ENCODE measurements at regions not wholly inside any gene's neighbourhood (a gene's known extent, or its start where the extent isn't known, plus 50 kb on each side); places are given as distances from the start of the nearest gene placed in this dataset.

DNA sequence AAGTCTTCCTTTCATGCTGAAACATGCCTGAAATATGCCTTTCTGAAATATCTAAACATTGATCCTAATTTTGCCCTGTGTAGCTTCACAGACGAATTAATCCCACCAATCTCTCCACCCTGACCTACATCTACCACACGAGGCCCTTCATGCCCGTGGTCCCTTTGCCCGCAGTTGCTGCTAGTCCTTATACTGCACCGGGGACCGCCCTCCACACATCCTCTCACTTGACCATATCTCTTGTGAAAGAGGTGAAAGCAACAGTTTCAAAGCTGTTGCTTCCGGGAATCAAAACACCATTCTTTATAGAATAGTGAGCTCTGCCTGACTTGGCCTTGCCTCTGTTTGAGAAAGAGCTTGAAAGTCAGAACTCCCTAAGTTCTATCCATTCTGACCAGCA, 499.5 kb downstream of the NTRK3 start:
- Histone ChIP-seq H3K4me1 (ENCODE audit: insufficient read depth, low read length) (peaks cover 23% of the 10 kb centered on the region), H3K9me3 (ENCODE audit: low read depth, low read length) (no peaks in the 10 kb centered on the region), H2AFZ (ENCODE audit: low read length) (no peak overlapping the region), H3K79me2 (ENCODE audit: insufficient read depth, low read length) (no peaks in the 10 kb centered on the region), H3K4me3 (ENCODE audit: insufficient read depth, low read length) (no peak overlapping the region), H3K27ac (ENCODE audit: low read depth, low read length) (no peak overlapping the region), H3K36me3 (ENCODE audit: insufficient read depth, low read length) (no peaks in the 10 kb centered on the region), H3K4me2 (ENCODE audit: insufficient read depth, low read length) (no peak overlapping the region), H4K20me1 (ENCODE audit: insufficient read depth, low read length) (no peaks in the 10 kb centered on the region), H3K27me3 (ENCODE audit: insufficient read depth, low read length) (no peaks in the 10 kb centered on the region)
- TF ChIP-seq, protein P1, sequence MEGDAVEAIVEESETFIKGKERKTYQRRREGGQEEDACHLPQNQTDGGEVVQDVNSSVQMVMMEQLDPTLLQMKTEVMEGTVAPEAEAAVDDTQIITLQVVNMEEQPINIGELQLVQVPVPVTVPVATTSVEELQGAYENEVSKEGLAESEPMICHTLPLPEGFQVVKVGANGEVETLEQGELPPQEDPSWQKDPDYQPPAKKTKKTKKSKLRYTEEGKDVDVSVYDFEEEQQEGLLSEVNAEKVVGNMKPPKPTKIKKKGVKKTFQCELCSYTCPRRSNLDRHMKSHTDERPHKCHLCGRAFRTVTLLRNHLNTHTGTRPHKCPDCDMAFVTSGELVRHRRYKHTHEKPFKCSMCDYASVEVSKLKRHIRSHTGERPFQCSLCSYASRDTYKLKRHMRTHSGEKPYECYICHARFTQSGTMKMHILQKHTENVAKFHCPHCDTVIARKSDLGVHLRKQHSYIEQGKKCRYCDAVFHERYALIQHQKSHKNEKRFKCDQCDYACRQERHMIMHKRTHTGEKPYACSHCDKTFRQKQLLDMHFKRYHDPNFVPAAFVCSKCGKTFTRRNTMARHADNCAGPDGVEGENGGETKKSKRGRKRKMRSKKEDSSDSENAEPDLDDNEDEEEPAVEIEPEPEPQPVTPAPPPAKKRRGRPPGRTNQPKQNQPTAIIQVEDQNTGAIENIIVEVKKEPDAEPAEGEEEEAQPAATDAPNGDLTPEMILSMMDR (IDR thresholded peaks at IDR 0.05; ENCODE audit: extremely low read depth, low read depth, low read length): no peak
- DNase-seq (ENCODE audit: insufficient read length, low spot score, missing footprints): peak; percentile 48

DNA sequence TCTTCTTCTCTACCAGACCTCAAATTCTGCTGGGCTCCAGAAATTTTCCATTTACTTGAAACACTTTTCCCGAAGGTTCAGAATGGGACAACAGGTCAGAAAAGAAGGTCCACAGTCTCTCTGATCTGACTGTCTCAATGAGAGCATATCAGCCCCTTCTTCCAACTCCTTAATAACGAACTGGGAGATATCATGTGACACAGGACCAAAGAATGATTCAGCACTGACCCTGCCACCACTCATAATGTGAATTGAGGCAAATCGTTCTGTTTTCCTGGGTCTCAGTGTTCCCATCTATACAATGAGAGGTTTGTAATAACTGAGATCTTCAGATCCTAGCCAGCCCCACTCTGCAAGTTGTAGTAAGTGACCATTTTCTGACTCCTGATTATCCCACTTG, 500.5 kb downstream of the NTRK3 start:
- H3K79me2 ChIP-seq (ENCODE audit: insufficient read depth, low read length): no peaks in the 10 kb centered on the region
- H3K27me3 ChIP-seq (ENCODE audit: insufficient read depth, low read length): no peaks in the 10 kb centered on the region
- H3K4me1 ChIP-seq (ENCODE audit: insufficient read depth, low read length): peaks cover 28% of the 10 kb centered on the region
- TF ChIP-seq, protein P1 (IDR thresholded peaks at IDR 0.05; ENCODE audit: extremely low read depth, low read depth, low read length): no peak
- H3K4me3 ChIP-seq (ENCODE audit: insufficient read depth, low read length): no peak overlapping the region
- H3K27ac ChIP-seq (ENCODE audit: low read depth, low read length): no peak overlapping the region
- H3K4me2 ChIP-seq (ENCODE audit: insufficient read depth, low read length): no peak overlapping the region
- no peaks in the 10 kb centered on the region for H4K20me1 ChIP-seq (ENCODE audit: insufficient read depth, low read length)
- H3K36me3 ChIP-seq (ENCODE audit: insufficient read depth, low read length): no peaks in the 10 kb centered on the region
- no peaks in the 10 kb centered on the region for H3K9me3 ChIP-seq (ENCODE audit: low read depth, low read length)
- H2AFZ ChIP-seq (ENCODE audit: low read length): no peak overlapping the region
- DNase-seq (ENCODE audit: insufficient read length, low spot score, missing footprints): no peak

DNA sequence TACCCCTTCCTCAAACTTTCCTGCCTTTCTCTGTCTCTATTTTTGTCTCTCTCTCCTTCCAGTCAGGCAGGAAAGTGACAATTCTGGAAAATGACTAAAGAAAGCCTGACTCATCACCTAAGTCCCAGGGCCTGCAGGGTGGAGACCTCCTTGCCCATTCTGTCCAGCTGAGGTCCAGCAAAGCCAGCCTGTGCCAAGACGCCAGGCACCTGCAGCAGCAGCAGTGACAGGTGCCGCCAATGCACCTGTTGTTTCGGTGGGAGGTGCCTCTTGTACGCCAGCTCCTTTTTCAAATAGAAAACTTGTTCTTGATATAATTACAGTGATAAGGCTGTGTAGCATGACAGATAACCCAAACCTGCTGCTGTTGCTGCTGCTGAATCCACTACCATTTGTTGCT, 501.3 kb downstream of the NTRK3 start:
- H3K79me2 ChIP-seq (ENCODE audit: insufficient read depth, low read length): no peaks in the 10 kb centered on the region
- H3K9me3 ChIP-seq (ENCODE audit: low read depth, low read length): no peaks in the 10 kb centered on the region
- no peak overlapping the region for H3K27ac ChIP-seq (ENCODE audit: low read depth, low read length)
- peaks cover 28% of the 10 kb centered on the region for H3K4me1 ChIP-seq (ENCODE audit: insufficient read depth, low read length)
- TF ChIP-seq, protein P1 (IDR thresholded peaks at IDR 0.05; ENCODE audit: extremely low read depth, low read depth, low read length): no peak
- no peak overlapping the region for H3K4me2 ChIP-seq (ENCODE audit: insufficient read depth, low read length)
- no peaks in the 10 kb centered on the region for H4K20me1 ChIP-seq (ENCODE audit: insufficient read depth, low read length)
- H3K4me3 ChIP-seq (ENCODE audit: insufficient read depth, low read length): no peak overlapping the region
- H2AFZ ChIP-seq (ENCODE audit: low read length): no peak overlapping the region
- H3K36me3 ChIP-seq (ENCODE audit: insufficient read depth, low read length): no peaks in the 10 kb centered on the region
- no peaks in the 10 kb centered on the region for H3K27me3 ChIP-seq (ENCODE audit: insufficient read depth, low read length)
- no peak for DNase-seq (ENCODE audit: insufficient read length, low spot score, missing footprints)

DNA sequence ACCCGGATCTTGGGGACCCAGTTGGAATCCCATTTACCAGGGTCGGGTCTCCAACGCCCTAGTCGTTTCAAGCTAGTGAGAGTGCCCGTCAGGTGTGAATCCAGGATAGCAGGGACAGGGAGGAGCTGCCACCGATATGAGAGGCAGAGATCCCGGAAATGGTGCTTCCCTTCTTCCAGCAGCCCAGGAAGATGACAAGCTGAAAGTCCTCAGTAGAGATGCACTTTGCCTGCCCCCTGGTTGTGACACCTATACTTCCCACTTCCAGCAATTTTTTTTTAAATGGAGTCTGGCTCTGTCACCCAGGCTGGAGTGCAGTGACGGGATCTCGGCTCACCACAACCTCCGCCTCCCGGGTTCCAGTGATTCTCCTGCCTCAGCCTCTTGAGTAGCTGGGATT, 503.0 kb downstream of the NTRK3 start:
- H3K9me3 ChIP-seq (ENCODE audit: low read depth, low read length): no peaks in the 10 kb centered on the region
- peak overlapping the region; percentile 69 for H3K4me2 ChIP-seq (ENCODE audit: insufficient read depth, low read length)
- DNase-seq (ENCODE audit: insufficient read length, low spot score, missing footprints): no peak
- H2AFZ ChIP-seq (ENCODE audit: low read length): no peak overlapping the region
- H3K27ac ChIP-seq (ENCODE audit: low read depth, low read length): peak overlapping the region; percentile 90
- H4K20me1 ChIP-seq (ENCODE audit: insufficient read depth, low read length): no peaks in the 10 kb centered on the region
- peaks cover 28% of the 10 kb centered on the region for H3K4me1 ChIP-seq (ENCODE audit: insufficient read depth, low read length)
- no peak overlapping the region for H3K4me3 ChIP-seq (ENCODE audit: insufficient read depth, low read length)
- H3K79me2 ChIP-seq (ENCODE audit: insufficient read depth, low read length): no peaks in the 10 kb centered on the region
- TF ChIP-seq, protein P1 (IDR thresholded peaks at IDR 0.05; ENCODE audit: extremely low read depth, low read depth, low read length): no peak
- no peaks in the 10 kb centered on the region for H3K36me3 ChIP-seq (ENCODE audit: insufficient read depth, low read length)
- H3K27me3 ChIP-seq (ENCODE audit: insufficient read depth, low read length): no peaks in the 10 kb centered on the region

Data from osteoblast (primary cell).